ENCODE measurements at regions not wholly inside any gene's neighbourhood (a gene's known extent, or its start where the extent isn't known, plus 50 kb on each side); places are given as distances from the start of the nearest gene placed in this dataset.
"Not testable (repeated sequence)": the region's sequence is repeated elsewhere in the genome, so short reads cannot be mapped to it uniquely, and the experiment has no call there.

DNA sequence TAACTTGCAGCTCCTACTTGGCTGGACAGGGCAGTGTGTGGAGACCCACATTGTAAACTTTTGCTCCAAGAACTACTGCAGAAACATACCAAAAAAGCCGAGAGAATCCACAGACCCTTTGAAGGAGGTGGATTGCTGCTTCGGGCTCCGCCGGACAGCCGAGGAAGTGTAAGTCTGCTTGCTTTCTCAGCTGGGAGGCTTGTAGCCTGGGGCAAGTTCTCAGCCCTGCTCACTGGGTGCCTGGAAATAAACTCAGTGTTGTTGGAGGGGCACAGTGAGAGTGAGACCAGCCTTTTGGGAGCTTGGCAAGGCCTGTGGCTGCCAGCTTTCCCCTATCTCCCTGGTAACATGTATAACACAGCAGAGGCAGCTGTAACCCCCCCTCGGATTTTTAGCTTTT is 215.6 kb downstream of the SYK start:
- H3K4me1 ChIP-seq (ENCODE audit: insufficient read depth, low read length) = no peaks in the 10 kb centered on the region
- no peaks in the 10 kb centered on the region for H3K79me2 ChIP-seq (ENCODE audit: insufficient read depth, low read length)
- no peaks in the 10 kb centered on the region for H3K27me3 ChIP-seq (ENCODE audit: insufficient read depth, low read length)
- no peak overlapping the region for H3K4me2 ChIP-seq (ENCODE audit: insufficient read depth, low read length)
- H3K4me3 ChIP-seq (ENCODE audit: insufficient read depth, low read length) = no peak overlapping the region
- H3K36me3 ChIP-seq (ENCODE audit: insufficient read depth, low read length) = no peaks in the 10 kb centered on the region
- H3K27ac ChIP-seq (ENCODE audit: low read depth, low read length) = no peak overlapping the region
- H4K20me1 ChIP-seq (ENCODE audit: insufficient read depth, low read length) = no peaks in the 10 kb centered on the region
- H3K9me3 ChIP-seq (ENCODE audit: low read depth, low read length) = no peaks in the 10 kb centered on the region
- TF ChIP-seq, protein P1, sequence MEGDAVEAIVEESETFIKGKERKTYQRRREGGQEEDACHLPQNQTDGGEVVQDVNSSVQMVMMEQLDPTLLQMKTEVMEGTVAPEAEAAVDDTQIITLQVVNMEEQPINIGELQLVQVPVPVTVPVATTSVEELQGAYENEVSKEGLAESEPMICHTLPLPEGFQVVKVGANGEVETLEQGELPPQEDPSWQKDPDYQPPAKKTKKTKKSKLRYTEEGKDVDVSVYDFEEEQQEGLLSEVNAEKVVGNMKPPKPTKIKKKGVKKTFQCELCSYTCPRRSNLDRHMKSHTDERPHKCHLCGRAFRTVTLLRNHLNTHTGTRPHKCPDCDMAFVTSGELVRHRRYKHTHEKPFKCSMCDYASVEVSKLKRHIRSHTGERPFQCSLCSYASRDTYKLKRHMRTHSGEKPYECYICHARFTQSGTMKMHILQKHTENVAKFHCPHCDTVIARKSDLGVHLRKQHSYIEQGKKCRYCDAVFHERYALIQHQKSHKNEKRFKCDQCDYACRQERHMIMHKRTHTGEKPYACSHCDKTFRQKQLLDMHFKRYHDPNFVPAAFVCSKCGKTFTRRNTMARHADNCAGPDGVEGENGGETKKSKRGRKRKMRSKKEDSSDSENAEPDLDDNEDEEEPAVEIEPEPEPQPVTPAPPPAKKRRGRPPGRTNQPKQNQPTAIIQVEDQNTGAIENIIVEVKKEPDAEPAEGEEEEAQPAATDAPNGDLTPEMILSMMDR (IDR thresholded peaks at IDR 0.05; ENCODE audit: extremely low read depth, low read depth, low read length) = no peak
- no peak for DNase-seq (ENCODE audit: insufficient read length, low spot score, missing footprints)
- no peak overlapping the region for H2AFZ ChIP-seq (ENCODE audit: low read length)

DNA sequence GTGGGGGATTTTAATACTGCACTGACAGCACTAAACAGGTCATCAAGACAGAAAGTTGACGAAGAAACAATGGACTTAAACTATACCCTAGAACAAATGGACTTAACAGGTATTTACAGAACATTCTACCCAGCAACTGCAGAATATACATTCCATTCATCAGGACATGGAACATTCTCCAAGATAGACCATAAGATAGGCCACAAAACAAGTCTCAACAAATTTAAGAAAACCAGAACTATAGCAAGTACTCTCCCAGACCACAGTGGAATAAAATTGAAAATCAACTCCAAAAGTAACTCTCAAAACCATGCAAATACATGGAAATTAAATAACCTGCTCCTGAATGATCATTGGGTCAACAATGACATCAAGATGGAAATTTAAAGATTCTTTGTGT is 218.3 kb downstream of the SYK start:
- H3K79me2 ChIP-seq (ENCODE audit: insufficient read depth, low read length); H3K9me3 ChIP-seq (ENCODE audit: low read depth, low read length); H3K27ac ChIP-seq (ENCODE audit: low read depth, low read length): not testable (repeated sequence)

DNA sequence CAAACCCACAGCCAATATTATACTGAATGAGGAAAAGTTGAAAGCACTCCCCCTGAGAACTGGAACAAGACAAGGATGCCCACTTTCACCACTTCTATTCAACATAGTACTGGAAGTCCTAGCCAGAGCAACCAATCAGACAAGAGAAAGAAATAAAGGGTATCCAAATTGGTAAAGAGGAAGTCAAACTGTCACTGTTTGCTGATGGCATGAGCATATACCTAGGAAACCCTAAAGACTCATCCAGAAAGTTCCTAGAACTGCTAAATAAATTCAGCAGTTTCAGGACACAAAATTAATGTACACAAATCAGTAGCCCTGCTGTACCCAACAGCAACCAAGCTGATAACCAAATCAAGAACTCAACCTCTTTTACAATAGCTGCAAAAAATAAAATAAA is 220.0 kb downstream of the SYK start:
- not testable (repeated sequence) for H3K9me3 ChIP-seq (ENCODE audit: low read depth, low read length); DNase-seq (ENCODE audit: insufficient read length, low spot score, missing footprints); H2AFZ ChIP-seq (ENCODE audit: low read length); H3K27me3 ChIP-seq (ENCODE audit: insufficient read depth, low read length); H3K4me2 ChIP-seq (ENCODE audit: insufficient read depth, low read length); H3K79me2 ChIP-seq (ENCODE audit: insufficient read depth, low read length); H3K27ac ChIP-seq (ENCODE audit: low read depth, low read length); H3K4me1 ChIP-seq (ENCODE audit: insufficient read depth, low read length); H4K20me1 ChIP-seq (ENCODE audit: insufficient read depth, low read length); H3K4me3 ChIP-seq (ENCODE audit: insufficient read depth, low read length); H3K36me3 ChIP-seq (ENCODE audit: insufficient read depth, low read length)

More for the DNA sequence above, 218.3 kb downstream of the SYK start:
- not testable (repeated sequence) for H3K27me3 ChIP-seq (ENCODE audit: insufficient read depth, low read length); H2AFZ ChIP-seq (ENCODE audit: low read length); H3K36me3 ChIP-seq (ENCODE audit: insufficient read depth, low read length); H4K20me1 ChIP-seq (ENCODE audit: insufficient read depth, low read length); H3K4me2 ChIP-seq (ENCODE audit: insufficient read depth, low read length); H3K4me3 ChIP-seq (ENCODE audit: insufficient read depth, low read length); H3K4me1 ChIP-seq (ENCODE audit: insufficient read depth, low read length); DNase-seq (ENCODE audit: insufficient read length, low spot score, missing footprints)

DNA sequence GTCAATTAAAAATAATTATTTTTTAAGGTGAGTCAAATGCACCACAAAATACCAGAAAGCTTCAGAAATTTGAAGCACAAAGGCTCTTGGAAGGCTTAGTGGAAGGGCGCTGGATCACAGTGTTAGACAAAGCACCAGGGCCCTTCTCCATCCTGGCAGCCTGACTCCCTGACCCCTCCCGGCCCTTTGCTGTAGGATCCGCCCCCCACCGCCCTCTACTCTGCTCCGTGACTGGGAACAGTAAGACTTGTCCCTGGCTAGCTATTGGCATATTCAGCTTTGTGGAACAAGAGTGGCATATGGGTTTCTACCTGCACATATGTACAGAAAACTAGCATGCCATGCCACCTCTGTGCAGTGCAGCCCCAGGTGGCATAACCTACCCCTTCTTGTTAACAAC is 222.1 kb downstream of the SYK start:
- H2AFZ ChIP-seq (ENCODE audit: low read length) = no peak overlapping the region

DNA sequence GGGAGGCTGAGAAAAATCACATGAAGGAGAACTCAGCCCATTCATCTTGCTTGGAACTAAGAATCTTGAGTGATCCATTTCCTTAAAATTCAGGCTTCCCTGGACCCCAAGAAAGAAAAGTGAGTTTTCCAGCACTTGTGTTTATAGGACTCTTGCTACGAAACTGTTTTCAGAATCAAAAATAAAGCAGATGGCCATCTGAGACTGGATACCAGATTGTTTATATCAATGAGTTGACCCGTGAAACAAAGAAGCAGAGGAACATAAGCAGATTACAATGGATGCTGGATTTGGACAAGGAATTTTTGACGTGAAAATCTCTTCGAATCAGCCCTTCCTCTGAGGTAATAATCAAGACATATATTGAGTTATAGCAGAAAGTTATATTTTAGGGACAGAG is 223.2 kb downstream of the SYK start:
- Histone ChIP-seq H3K36me3 (ENCODE audit: insufficient read depth, low read length) (no peaks in the 10 kb centered on the region), H3K27ac (ENCODE audit: low read depth, low read length) (no peak overlapping the region), H3K4me3 (ENCODE audit: insufficient read depth, low read length) (no peak overlapping the region), H3K27me3 (ENCODE audit: insufficient read depth, low read length) (no peaks in the 10 kb centered on the region), H3K4me1 (ENCODE audit: insufficient read depth, low read length) (no peaks in the 10 kb centered on the region), H4K20me1 (ENCODE audit: insufficient read depth, low read length) (no peaks in the 10 kb centered on the region), H3K79me2 (ENCODE audit: insufficient read depth, low read length) (no peaks in the 10 kb centered on the region), H3K9me3 (ENCODE audit: low read depth, low read length) (no peaks in the 10 kb centered on the region), H3K4me2 (ENCODE audit: insufficient read depth, low read length) (no peak overlapping the region), H2AFZ (ENCODE audit: low read length) (no peak overlapping the region)
- TF ChIP-seq, protein P1 (IDR thresholded peaks at IDR 0.05; ENCODE audit: extremely low read depth, low read depth, low read length) = no peak
- DNase-seq (ENCODE audit: insufficient read length, low spot score, missing footprints) = no peak

More for the DNA sequence above, 222.1 kb downstream of the SYK start:
- H3K4me2 ChIP-seq (ENCODE audit: insufficient read depth, low read length) = no peak overlapping the region
- no peak overlapping the region for H3K4me3 ChIP-seq (ENCODE audit: insufficient read depth, low read length)
- no peak for DNase-seq (ENCODE audit: insufficient read length, low spot score, missing footprints)
- no peaks in the 10 kb centered on the region for H3K27me3 ChIP-seq (ENCODE audit: insufficient read depth, low read length)
- H3K79me2 ChIP-seq (ENCODE audit: insufficient read depth, low read length) = no peaks in the 10 kb centered on the region
- TF ChIP-seq, protein P1 (IDR thresholded peaks at IDR 0.05; ENCODE audit: extremely low read depth, low read depth, low read length) = no peak
- H3K36me3 ChIP-seq (ENCODE audit: insufficient read depth, low read length) = no peaks in the 10 kb centered on the region
- no peak overlapping the region for H3K27ac ChIP-seq (ENCODE audit: low read depth, low read length)
- H4K20me1 ChIP-seq (ENCODE audit: insufficient read depth, low read length) = no peaks in the 10 kb centered on the region
- no peaks in the 10 kb centered on the region for H3K9me3 ChIP-seq (ENCODE audit: low read depth, low read length)
- no peaks in the 10 kb centered on the region for H3K4me1 ChIP-seq (ENCODE audit: insufficient read depth, low read length)

Data from osteoblast (primary cell).